Testis (tissue), 2 donors: ENCODE measurements at regions not wholly inside any gene's neighbourhood (a gene's known extent, or its start where the extent isn't known, plus 50 kb on each side); places are given as distances from the start of the nearest gene placed in this dataset.

Experiments used
- POLR2A ChIP-seq: fragments of 450-650 bp; IDR thresholded peaks from one replicate; pipeline ENCODE4 v1.6.1; 2017; ENCODE audit warnings: antibody characterized with exemption, mild to moderate bottlenecking, moderate library complexity
- TF ChIP-seq, protein P1 (sequence below), 3 experiments: fragments of 450-650 bp in 2 of 3; fragments of 200-600 bp in 1 of 3; sonication (generic) in 1 of 3; IDR thresholded peaks; one replicate each; pipeline ENCODE4 v1.5.1; 2016 to 2019; ENCODE audit warnings: antibody characterized with exemption in 3 of 3, mild to moderate bottlenecking in 2 of 3, moderate library complexity in 1 of 3

- TF ChIP-seq, protein P1, sequence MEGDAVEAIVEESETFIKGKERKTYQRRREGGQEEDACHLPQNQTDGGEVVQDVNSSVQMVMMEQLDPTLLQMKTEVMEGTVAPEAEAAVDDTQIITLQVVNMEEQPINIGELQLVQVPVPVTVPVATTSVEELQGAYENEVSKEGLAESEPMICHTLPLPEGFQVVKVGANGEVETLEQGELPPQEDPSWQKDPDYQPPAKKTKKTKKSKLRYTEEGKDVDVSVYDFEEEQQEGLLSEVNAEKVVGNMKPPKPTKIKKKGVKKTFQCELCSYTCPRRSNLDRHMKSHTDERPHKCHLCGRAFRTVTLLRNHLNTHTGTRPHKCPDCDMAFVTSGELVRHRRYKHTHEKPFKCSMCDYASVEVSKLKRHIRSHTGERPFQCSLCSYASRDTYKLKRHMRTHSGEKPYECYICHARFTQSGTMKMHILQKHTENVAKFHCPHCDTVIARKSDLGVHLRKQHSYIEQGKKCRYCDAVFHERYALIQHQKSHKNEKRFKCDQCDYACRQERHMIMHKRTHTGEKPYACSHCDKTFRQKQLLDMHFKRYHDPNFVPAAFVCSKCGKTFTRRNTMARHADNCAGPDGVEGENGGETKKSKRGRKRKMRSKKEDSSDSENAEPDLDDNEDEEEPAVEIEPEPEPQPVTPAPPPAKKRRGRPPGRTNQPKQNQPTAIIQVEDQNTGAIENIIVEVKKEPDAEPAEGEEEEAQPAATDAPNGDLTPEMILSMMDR (IDR thresholded peaks at IDR 0.05): no peak
- TF ChIP-seq POLR2A: no peak
These were observed 83.1 kb downstream of the CPN2 start for GRCh38 chr3:194267744-194268653.
